Thyroid gland (tissue), 4 donors: ENCODE measurements at regions not wholly inside any gene's neighbourhood (a gene's known extent, or its start where the extent isn't known, plus 50 kb on each side); places are given as distances from the start of the nearest gene placed in this dataset.

ENCODE experiments used
- POLR2A ChIP-seq, 2 donors: fragments of 450-650 bp; IDR thresholded peaks; one replicate each; pipeline ENCODE4 v1.6.1; 2017; ENCODE audit warnings: antibody characterized with exemption in 2 of 2, mild to moderate bottlenecking in 2 of 2, moderate library complexity in 1 of 2
- TF ChIP-seq, protein P1 (sequence below), 6 experiments: fragments of 200-600 bp in 3 of 6; fragments of 450-650 bp in 3 of 6; sonication (generic) in 3 of 6; IDR thresholded peaks; one replicate each; pipeline ENCODE4 v1.5.1; 2016 to 2019; ENCODE audit warnings: antibody characterized with exemption in 6 of 6, mild to moderate bottlenecking in 2 of 6, inconsistent platforms in 1 of 6, moderate library complexity in 1 of 6

DNA sequence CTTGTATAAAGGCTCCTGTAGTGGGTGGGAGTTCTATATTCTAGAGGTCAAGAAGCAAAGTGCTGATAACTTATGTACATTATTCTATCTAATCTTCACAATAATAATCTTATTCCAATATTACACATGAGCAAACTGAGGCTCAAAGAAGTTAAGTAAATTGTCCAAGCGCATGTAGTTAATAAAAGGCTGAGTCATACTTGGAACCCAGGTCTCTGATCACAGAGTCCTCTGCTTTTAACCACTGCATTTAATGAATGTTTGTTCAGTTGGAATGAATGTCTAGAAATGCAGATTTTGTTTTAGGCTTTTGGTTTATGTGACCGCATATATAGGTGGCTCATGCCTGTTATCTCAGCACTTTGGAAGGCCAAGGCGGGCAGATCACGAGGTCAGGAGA, 88.4 kb upstream of the PAQR3 start:
- TF ChIP-seq POLR2A (IDR thresholded peaks at IDR 0.05): no peak
- TF ChIP-seq, protein P1, sequence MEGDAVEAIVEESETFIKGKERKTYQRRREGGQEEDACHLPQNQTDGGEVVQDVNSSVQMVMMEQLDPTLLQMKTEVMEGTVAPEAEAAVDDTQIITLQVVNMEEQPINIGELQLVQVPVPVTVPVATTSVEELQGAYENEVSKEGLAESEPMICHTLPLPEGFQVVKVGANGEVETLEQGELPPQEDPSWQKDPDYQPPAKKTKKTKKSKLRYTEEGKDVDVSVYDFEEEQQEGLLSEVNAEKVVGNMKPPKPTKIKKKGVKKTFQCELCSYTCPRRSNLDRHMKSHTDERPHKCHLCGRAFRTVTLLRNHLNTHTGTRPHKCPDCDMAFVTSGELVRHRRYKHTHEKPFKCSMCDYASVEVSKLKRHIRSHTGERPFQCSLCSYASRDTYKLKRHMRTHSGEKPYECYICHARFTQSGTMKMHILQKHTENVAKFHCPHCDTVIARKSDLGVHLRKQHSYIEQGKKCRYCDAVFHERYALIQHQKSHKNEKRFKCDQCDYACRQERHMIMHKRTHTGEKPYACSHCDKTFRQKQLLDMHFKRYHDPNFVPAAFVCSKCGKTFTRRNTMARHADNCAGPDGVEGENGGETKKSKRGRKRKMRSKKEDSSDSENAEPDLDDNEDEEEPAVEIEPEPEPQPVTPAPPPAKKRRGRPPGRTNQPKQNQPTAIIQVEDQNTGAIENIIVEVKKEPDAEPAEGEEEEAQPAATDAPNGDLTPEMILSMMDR (IDR thresholded peaks at IDR 0.05): no peak
